ENCODE measurements at regions not wholly inside any gene's neighbourhood (a gene's known extent, or its start where the extent isn't known, plus 50 kb on each side); places are given as distances from the start of the nearest gene placed in this dataset.

DNA sequence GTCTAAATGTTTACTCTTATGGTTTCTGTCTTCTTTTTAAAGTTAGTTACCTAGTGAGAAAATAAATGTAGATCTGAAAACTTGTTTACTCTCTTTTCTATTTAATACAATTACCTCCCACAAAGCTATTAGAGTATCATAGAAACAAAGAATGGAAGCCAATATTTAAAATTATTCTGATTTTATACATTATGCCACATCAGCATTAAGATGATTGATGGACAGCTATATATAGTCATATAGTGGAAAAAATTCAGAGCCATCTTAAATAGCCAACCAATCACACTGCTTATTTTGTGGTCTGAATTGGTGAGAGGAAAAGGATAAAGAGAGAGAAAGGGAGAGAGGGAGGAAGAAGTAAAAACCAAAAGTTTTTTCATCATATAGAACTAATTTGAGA lies 1101.8 kb downstream of the PCDH19 start:
- H3K79me2 ChIP-seq (replicated peaks; ENCODE audit: insufficient read depth), result no peaks in the 10 kb centered on the region
- no peak overlapping the region for H3K4me3 Mint-ChIP-seq
- TF ChIP-seq JUNB (IDR thresholded peaks at IDR 0.05; ENCODE audit: unreplicated experiment) (no peak), EZH2 (IDR thresholded peaks at IDR 0.05; ENCODE audit: low read depth, unreplicated experiment) (no peak), EZH2phosphoT487 (IDR thresholded peaks at IDR 0.05; ENCODE audit: unreplicated experiment) (no peak), CTCF (conservative IDR thresholded peaks at IDR 0.05; ENCODE audit: low read depth in 2 of 2) (no peak), CREB1 (CRISPR knock-in tag; IDR thresholded peaks at IDR 0.05; ENCODE audit: low read depth) (no peak), STAT1 (IDR thresholded peaks at IDR 0.05; ENCODE audit: unreplicated experiment) (no peak), NANOG (IDR thresholded peaks at IDR 0.05; ENCODE audit: borderline replicate concordance) (no peak)
- TF ChIP-seq, protein P1, sequence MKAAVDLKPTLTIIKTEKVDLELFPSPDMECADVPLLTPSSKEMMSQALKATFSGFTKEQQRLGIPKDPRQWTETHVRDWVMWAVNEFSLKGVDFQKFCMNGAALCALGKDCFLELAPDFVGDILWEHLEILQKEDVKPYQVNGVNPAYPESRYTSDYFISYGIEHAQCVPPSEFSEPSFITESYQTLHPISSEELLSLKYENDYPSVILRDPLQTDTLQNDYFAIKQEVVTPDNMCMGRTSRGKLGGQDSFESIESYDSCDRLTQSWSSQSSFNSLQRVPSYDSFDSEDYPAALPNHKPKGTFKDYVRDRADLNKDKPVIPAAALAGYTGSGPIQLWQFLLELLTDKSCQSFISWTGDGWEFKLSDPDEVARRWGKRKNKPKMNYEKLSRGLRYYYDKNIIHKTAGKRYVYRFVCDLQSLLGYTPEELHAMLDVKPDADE (IDR thresholded peaks at IDR 0.05), result no peak
- TF ChIP-seq, protein P2, sequence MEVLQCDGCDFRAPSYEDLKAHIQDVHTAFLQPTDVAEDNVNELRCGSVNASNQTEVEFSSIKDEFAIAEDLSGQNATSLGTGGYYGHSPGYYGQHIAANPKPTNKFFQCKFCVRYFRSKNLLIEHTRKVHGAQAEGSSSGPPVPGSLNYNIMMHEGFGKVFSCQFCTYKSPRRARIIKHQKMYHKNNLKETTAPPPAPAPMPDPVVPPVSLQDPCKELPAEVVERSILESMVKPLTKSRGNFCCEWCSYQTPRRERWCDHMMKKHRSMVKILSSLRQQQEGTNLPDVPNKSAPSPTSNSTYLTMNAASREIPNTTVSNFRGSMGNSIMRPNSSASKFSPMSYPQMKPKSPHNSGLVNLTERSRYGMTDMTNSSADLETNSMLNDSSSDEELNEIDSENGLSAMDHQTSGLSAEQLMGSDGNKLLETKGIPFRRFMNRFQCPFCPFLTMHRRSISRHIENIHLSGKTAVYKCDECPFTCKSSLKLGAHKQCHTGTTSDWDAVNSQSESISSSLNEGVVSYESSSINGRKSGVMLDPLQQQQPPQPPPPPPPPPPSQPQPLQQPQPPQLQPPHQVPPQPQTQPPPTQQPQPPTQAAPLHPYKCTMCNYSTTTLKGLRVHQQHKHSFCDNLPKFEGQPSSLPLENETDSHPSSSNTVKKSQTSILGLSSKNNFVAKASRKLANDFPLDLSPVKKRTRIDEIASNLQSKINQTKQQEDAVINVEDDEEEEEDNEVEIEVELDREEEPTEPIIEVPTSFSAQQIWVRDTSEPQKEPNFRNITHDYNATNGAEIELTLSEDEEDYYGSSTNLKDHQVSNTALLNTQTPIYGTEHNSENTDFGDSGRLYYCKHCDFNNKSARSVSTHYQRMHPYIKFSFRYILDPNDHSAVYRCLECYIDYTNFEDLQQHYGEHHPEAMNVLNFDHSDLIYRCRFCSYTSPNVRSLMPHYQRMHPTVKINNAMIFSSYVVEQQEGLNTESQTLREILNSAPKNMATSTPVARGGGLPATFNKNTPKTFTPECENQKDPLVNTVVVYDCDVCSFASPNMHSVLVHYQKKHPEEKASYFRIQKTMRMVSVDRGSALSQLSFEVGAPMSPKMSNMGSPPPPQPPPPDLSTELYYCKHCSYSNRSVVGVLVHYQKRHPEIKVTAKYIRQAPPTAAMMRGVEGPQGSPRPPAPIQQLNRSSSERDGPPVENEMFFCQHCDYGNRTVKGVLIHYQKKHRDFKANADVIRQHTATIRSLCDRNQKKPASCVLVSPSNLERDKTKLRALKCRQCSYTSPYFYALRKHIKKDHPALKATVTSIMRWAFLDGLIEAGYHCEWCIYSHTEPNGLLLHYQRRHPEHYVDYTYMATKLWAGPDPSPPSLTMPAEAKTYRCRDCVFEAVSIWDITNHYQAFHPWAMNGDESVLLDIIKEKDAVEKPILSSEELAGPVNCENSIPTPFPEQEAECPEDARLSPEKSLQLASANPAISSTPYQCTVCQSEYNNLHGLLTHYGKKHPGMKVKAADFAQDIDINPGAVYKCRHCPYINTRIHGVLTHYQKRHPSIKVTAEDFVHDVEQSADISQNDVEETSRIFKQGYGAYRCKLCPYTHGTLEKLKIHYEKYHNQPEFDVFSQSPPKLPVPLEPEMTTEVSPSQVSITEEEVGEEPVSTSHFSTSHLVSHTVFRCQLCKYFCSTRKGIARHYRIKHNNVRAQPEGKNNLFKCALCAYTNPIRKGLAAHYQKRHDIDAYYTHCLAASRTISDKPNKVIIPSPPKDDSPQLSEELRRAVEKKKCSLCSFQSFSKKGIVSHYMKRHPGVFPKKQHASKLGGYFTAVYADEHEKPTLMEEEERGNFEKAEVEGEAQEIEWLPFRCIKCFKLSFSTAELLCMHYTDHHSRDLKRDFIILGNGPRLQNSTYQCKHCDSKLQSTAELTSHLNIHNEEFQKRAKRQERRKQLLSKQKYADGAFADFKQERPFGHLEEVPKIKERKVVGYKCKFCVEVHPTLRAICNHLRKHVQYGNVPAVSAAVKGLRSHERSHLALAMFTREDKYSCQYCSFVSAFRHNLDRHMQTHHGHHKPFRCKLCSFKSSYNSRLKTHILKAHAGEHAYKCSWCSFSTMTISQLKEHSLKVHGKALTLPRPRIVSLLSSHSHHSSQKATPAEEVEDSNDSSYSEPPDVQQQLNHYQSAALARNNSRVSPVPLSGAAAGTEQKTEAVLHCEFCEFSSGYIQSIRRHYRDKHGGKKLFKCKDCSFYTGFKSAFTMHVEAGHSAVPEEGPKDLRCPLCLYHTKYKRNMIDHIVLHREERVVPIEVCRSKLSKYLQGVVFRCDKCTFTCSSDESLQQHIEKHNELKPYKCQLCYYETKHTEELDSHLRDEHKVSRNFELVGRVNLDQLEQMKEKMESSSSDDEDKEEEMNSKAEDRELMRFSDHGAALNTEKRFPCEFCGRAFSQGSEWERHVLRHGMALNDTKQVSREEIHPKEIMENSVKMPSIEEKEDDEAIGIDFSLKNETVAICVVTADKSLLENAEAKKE (CRISPR knock-in tag; IDR thresholded peaks at IDR 0.05), result no peak
- no peaks in the 10 kb centered on the region for H3K9me3 Mint-ChIP-seq
- no peaks in the 10 kb centered on the region for H3K4me1 ChIP-seq (ENCODE audit: insufficient read depth)
- no peak overlapping the region for H3K4me2 ChIP-seq
- H4K20me1 ChIP-seq (replicated peaks; ENCODE audit: insufficient read depth), result no peaks in the 10 kb centered on the region
- H3F3A ChIP-seq (replicated peaks; ENCODE audit: low read depth), result no peaks in the 10 kb centered on the region
- H3K9me2 ChIP-seq (ENCODE audit: insufficient read depth), result no peaks in the 10 kb centered on the region
- H3K36me3 Mint-ChIP-seq (ENCODE audit: low read depth), result no peaks in the 10 kb centered on the region
- ATAC-seq (no peak), DNase-seq (ENCODE audit: low spot score) (no peak)
- H3K4me1 Mint-ChIP-seq, result no peaks in the 10 kb centered on the region
- no peak overlapping the region for H3K27ac ChIP-seq (ENCODE audit: low read depth)
- no peaks in the 10 kb centered on the region for H3K27me3 ChIP-seq (ENCODE audit: insufficient read depth)
- no peak overlapping the region for H3K27ac Mint-ChIP-seq
- no peaks in the 10 kb centered on the region for H3K36me3 ChIP-seq (ENCODE audit: insufficient read depth)
- H2AFZ ChIP-seq, result no peak overlapping the region
- no peaks in the 10 kb centered on the region for H3K27me3 Mint-ChIP-seq (ENCODE audit: insufficient read depth, low read depth, poor library complexity)
- H3K4me3 ChIP-seq, result no peak overlapping the region

Measured in GM23338 (cell line).